K562 (cell line): ENCODE measurements at regions not wholly inside any gene's neighbourhood (a gene's known extent, or its start where the extent isn't known, plus 50 kb on each side); places are given as distances from the start of the nearest gene placed in this dataset.

Source experiments
- CAMTA2 ChIP-seq: fragments of 250-450 bp; sonication (Bioruptor Pico); conservative IDR thresholded peaks from 2 replicates; pipeline ENCODE4 v1.5.1; 2022
- CCNT2 ChIP-seq: IDR thresholded peaks from 2 replicates; pipeline ENCODE4 v1.6.1; 2011; ENCODE audit warnings: borderline replicate concordance, low read depth, mild to moderate bottlenecking, moderate library complexity, mixed read lengths, low read length; ENCODE audit not compliant: insufficient read length; ENCODE audit errors: extremely low read depth
- CHD4 ChIP-seq: fragments of 200-600 bp; sonication (generic); IDR thresholded peaks from 3 replicates; pipeline ENCODE4 v1.6.1; 2012; ENCODE audit warnings: low read depth, mild to moderate bottlenecking, mixed read lengths, low read length, inconsistent platforms; ENCODE audit not compliant: insufficient read depth, insufficient replicate concordance, poor library complexity, severe bottlenecking
- CREBBP ChIP-seq: IDR thresholded peaks from one replicate; pipeline ENCODE4 v1.6.1; 2012; ENCODE audit warnings: low read depth, mild to moderate bottlenecking, control low read depth, inconsistent platforms, low read length
- E2F5 ChIP-seq: sonication (generic); formaldehyde crosslinking; IDR thresholded peaks from 2 replicates; pipeline ENCODE4 v1.8.0; 2022; ENCODE audit warnings: mild to moderate bottlenecking, missing genetic modification reagents
- E2F6 ChIP-seq, 2 experiments: IDR thresholded peaks; 2 replicates each; pipeline ENCODE4 v1.6.1; 2011; ENCODE audit warnings: borderline replicate concordance in 1 of 2, control low read depth in 1 of 2, low read depth in 1 of 2, low read length in 1 of 2, mild to moderate bottlenecking in 1 of 2, mixed read lengths in 1 of 2, moderate library complexity in 1 of 2; ENCODE audit not compliant: insufficient read depth in 1 of 2, insufficient read length in 1 of 2, poor library complexity in 1 of 2, severe bottlenecking in 1 of 2; ENCODE audit errors: extremely low read depth in 1 of 2
- ETV1 ChIP-seq: fragments of 450-650 bp; conservative IDR thresholded peaks from 2 replicates; pipeline ENCODE4 v1.6.1; 2016; ENCODE audit warnings: missing genetic modification characterization, control low read depth, low read depth, missing compliant biosample characterization
- FOXJ2 ChIP-seq: fragments of 200-800 bp; sonication (Bioruptor generic); IDR thresholded peaks from 2 replicates; pipeline ENCODE4 v1.6.1; 2016; ENCODE audit warnings: missing genetic modification characterization, missing compliant biosample characterization
- GABPB2 ChIP-seq: fragments of 250-450 bp; sonication (Bioruptor Pico); conservative IDR thresholded peaks from 2 replicates; pipeline ENCODE4 v1.5.1; 2021; ENCODE audit warnings: mild to moderate bottlenecking
- GTF2A2 ChIP-seq: IDR thresholded peaks from 2 replicates; pipeline ENCODE4 v1.6.1; 2016; ENCODE audit warnings: mild to moderate bottlenecking, missing genetic modification characterization, missing compliant biosample characterization
- MTA3 ChIP-seq: fragments of 450-650 bp; formaldehyde crosslinking; IDR thresholded peaks from 2 replicates; pipeline ENCODE4 v1.6.1; 2017; ENCODE audit warnings: mild to moderate bottlenecking, borderline replicate concordance
- NCOR1 ChIP-seq: fragments of 450-650 bp; IDR thresholded peaks from 2 replicates; pipeline ENCODE4 v1.6.1; 2016; ENCODE audit warnings: mild to moderate bottlenecking, moderate library complexity
- PHF21A ChIP-seq: fragments of 450-650 bp; IDR thresholded peaks from 2 replicates; pipeline ENCODE4 v1.6.1; 2017; ENCODE audit warnings: low read depth, borderline replicate concordance
- POLR2G ChIP-seq: fragments of 200-400 bp; formaldehyde crosslinking; IDR thresholded peaks from 2 replicates; pipeline ENCODE4 v1.6.1; 2017; ENCODE audit warnings: low read depth, mild to moderate bottlenecking, antibody characterized with exemption, low read length, moderate library complexity
- TAF15 ChIP-seq: fragments of 200-400 bp; formaldehyde crosslinking; IDR thresholded peaks from 2 replicates; pipeline ENCODE4 v1.6.1; 2017; ENCODE audit warnings: mild to moderate bottlenecking, low read depth, low read length, moderate library complexity
- TCF3 ChIP-seq: sonication (generic); formaldehyde crosslinking; IDR thresholded peaks from 2 replicates; pipeline ENCODE4 v1.4.0; 2020; ENCODE audit warnings: mild to moderate bottlenecking, missing genetic modification reagents
- ZBTB11 ChIP-seq, 3 experiments: fragments of 200-800 bp in 1 of 3; fragments of 250-450 bp in 1 of 3; fragments of 450-650 bp in 1 of 3; sonication (Bioruptor Pico) in 1 of 3; sonication (Bioruptor generic) in 1 of 3; formaldehyde crosslinking in 1 of 3; IDR thresholded peaks; 2 replicates each; pipeline versions ENCODE4 v1.6.1 to v1.8.0; 2016 to 2022; ENCODE audit warnings: mild to moderate bottlenecking in 2 of 3, missing genetic modification characterization in 2 of 3, missing compliant biosample characterization in 1 of 3, moderate library complexity in 1 of 3
- ZBTB43 ChIP-seq: sonication (generic); formaldehyde crosslinking; IDR thresholded peaks from 2 replicates; pipeline ENCODE4 v1.8.0; 2023; ENCODE audit warnings: mild to moderate bottlenecking, missing genetic modification reagents
- ZBTB8A ChIP-seq: fragments of 450-650 bp; IDR thresholded peaks from 2 replicates; pipeline ENCODE4 v1.6.1; 2018; ENCODE audit warnings: mild to moderate bottlenecking, moderate library complexity; ENCODE audit not compliant: partially characterized antibody
- ZNF584 ChIP-seq: fragments of 200-800 bp; sonication (Bioruptor generic); IDR thresholded peaks from 2 replicates; pipeline ENCODE4 v1.6.1; 2016; ENCODE audit warnings: low read depth, mild to moderate bottlenecking, missing genetic modification characterization, missing compliant biosample characterization
- ZNF764 ChIP-seq: fragments of 250-450 bp; sonication (Bioruptor Pico); IDR thresholded peaks from 2 replicates; pipeline ENCODE4 v1.4.0; 2020; ENCODE audit warnings: low read depth, mild to moderate bottlenecking, moderate library complexity

- no peak for TF ChIP-seq E2F6 (IDR thresholded peaks at IDR 0.05; ENCODE audit: borderline replicate concordance in 1 of 2, extremely low read depth in 1 of 2, insufficient read depth in 1 of 2, insufficient read length in 1 of 2, low read depth in 1 of 2, low read length in 1 of 2, poor library complexity in 1 of 2, severe bottlenecking in 1 of 2)
- peak; percentile 83 for TF ChIP-seq TCF3
- TF ChIP-seq ZNF584 (CRISPR knock-in tag) = no peak
- TF ChIP-seq ZBTB11 (CRISPR knock-in tag; IDR thresholded peaks at IDR 0.05) = no peak
- TF ChIP-seq ZBTB43 (CRISPR knock-in tag) = no peak
- TF ChIP-seq MTA3 = peak; percentile 23; the same call in 1 of the 2 replicates
- TF ChIP-seq PHF21A = no peak
- no peak for TF ChIP-seq CCNT2
- TF ChIP-seq ZNF764 (CRISPR knock-in tag) = no peak
- no peak for TF ChIP-seq E2F5 (CRISPR knock-in tag)
- TF ChIP-seq GABPB2 (CRISPR knock-in tag) = no peak
- TF ChIP-seq FOXJ2 (tag) = no peak
- no peak for TF ChIP-seq CHD4
- TF ChIP-seq ETV1 (tag) = no peak
- no peak for TF ChIP-seq CAMTA2 (CRISPR knock-in tag)
- no peak for TF ChIP-seq POLR2G
- no peak for TF ChIP-seq GTF2A2 (tag)
- TF ChIP-seq CREBBP = no peak
- no peak for TF ChIP-seq TAF15
- no peak for TF ChIP-seq ZBTB8A
- peak; percentile 71 for TF ChIP-seq NCOR1
Measured at GRCh38 chr4:138437263-138437851, 195.2 kb upstream of the SLC7A11 start (continued).
